ENCODE measurements at regions not wholly inside any gene's neighbourhood (a gene's known extent, or its start where the extent isn't known, plus 50 kb on each side); places are given as distances from the start of the nearest gene placed in this dataset.

DNA sequence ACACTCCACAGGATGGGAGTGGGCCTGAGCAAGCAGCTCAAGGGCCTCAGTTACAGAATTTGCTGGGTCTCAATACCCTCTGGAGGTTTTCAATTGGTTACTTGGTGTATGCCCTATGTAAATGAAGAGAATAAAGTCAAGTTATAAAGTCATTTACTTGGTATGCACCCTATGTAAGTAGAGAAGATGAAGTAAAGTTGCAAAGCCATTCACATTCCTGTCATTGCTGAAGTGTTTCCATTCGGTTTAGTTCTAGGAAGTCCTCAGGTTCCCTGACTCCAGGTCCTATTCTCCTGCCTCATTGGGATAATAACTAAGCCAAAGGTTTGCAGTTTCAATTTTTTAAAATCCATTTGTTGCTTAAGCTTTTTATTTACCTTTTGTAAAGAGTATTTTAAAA is 272.6 kb upstream of the NPSR1 start:
- Histone ChIP-seq H2AFZ (ENCODE audit: low read depth, low read length) (no peak overlapping the region), H3K27me3 (ENCODE audit: control insufficient read depth in 2 of 2, insufficient read depth in 2 of 2, low read length in 2 of 2) (no peaks in the 10 kb centered on the region), H3K36me3 (ENCODE audit: control insufficient read depth, insufficient read depth, low read length) (no peaks in the 10 kb centered on the region), H3K27ac (ENCODE audit: extremely low read depth, low read depth, low read length) (no peak overlapping the region), H3K4me2 (ENCODE audit: insufficient read depth, low read length) (no peak overlapping the region), H3K9me3 (replicated peaks; ENCODE audit: control insufficient read depth, insufficient read depth, low read depth, low read length) (no peaks in the 10 kb centered on the region), H4K20me1 (replicated peaks; ENCODE audit: control insufficient read depth, insufficient read depth, low read length) (no peaks in the 10 kb centered on the region), H3K79me2 (ENCODE audit: control insufficient read depth, insufficient read depth, low read length) (no peaks in the 10 kb centered on the region), H3K9me1 (ENCODE audit: control insufficient read depth, insufficient read depth, low read length) (no peaks in the 10 kb centered on the region), H3K4me1 (replicated peaks in 1 of 2; ENCODE audit: control insufficient read depth in 2 of 2, insufficient read depth in 2 of 2, low read length in 2 of 2) (no peaks in the 10 kb centered on the region), H3K4me3 (no peak overlapping the region), H3K9ac (ENCODE audit: insufficient read depth in 1 of 2, low read depth in 2 of 2, low read length in 2 of 2) (no peak overlapping the region)
- ChIA-PET POLR2A (no interaction called here), CTCF (ENCODE audit: low intra/inter-chr PET ratio) (no interaction called here)
- no peak for TF ChIP-seq FUS (optimal IDR thresholded peaks at IDR 0.05; ENCODE audit: low read depth, low read length)
- no peak for TF ChIP-seq E2F3 (CRISPR knock-in tag; IDR thresholded peaks at IDR 0.05)
- TF ChIP-seq ZBTB1 (CRISPR knock-in tag; IDR thresholded peaks at IDR 0.05; ENCODE audit: borderline replicate concordance, low read depth), result no peak
- TF ChIP-seq MTA2 (IDR thresholded peaks at IDR 0.05; ENCODE audit: low read depth), result no peak
- no peak for TF ChIP-seq ZNF717 (CRISPR knock-in tag; IDR thresholded peaks at IDR 0.05)
- TF ChIP-seq, protein P1, sequence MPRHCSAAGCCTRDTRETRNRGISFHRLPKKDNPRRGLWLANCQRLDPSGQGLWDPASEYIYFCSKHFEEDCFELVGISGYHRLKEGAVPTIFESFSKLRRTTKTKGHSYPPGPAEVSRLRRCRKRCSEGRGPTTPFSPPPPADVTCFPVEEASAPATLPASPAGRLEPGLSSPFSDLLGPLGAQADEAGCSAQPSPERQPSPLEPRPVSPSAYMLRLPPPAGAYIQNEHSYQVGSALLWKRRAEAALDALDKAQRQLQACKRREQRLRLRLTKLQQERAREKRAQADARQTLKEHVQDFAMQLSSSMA (CRISPR knock-in tag; IDR thresholded peaks at IDR 0.05), result no peak
- TF ChIP-seq MAFK (IDR thresholded peaks at IDR 0.05; ENCODE audit: low read length), result no peak
- TF ChIP-seq CTBP1 (IDR thresholded peaks at IDR 0.05; ENCODE audit: borderline replicate concordance), result no peak
- TF ChIP-seq PHB (CRISPR knock-in tag; IDR thresholded peaks at IDR 0.05), result no peak
- TF ChIP-seq AFF4 (CRISPR knock-in tag; IDR thresholded peaks at IDR 0.05), result no peak
- TF ChIP-seq, protein P2, sequence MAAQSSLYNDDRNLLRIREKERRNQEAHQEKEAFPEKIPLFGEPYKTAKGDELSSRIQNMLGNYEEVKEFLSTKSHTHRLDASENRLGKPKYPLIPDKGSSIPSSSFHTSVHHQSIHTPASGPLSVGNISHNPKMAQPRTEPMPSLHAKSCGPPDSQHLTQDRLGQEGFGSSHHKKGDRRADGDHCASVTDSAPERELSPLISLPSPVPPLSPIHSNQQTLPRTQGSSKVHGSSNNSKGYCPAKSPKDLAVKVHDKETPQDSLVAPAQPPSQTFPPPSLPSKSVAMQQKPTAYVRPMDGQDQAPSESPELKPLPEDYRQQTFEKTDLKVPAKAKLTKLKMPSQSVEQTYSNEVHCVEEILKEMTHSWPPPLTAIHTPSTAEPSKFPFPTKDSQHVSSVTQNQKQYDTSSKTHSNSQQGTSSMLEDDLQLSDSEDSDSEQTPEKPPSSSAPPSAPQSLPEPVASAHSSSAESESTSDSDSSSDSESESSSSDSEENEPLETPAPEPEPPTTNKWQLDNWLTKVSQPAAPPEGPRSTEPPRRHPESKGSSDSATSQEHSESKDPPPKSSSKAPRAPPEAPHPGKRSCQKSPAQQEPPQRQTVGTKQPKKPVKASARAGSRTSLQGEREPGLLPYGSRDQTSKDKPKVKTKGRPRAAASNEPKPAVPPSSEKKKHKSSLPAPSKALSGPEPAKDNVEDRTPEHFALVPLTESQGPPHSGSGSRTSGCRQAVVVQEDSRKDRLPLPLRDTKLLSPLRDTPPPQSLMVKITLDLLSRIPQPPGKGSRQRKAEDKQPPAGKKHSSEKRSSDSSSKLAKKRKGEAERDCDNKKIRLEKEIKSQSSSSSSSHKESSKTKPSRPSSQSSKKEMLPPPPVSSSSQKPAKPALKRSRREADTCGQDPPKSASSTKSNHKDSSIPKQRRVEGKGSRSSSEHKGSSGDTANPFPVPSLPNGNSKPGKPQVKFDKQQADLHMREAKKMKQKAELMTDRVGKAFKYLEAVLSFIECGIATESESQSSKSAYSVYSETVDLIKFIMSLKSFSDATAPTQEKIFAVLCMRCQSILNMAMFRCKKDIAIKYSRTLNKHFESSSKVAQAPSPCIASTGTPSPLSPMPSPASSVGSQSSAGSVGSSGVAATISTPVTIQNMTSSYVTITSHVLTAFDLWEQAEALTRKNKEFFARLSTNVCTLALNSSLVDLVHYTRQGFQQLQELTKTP (IDR thresholded peaks at IDR 0.05; ENCODE audit: low read depth in 1 of 2, partially characterized antibody in 2 of 2), result no peak
- FAIRE-seq (no peak), DNase-seq (ENCODE audit: extremely low read depth in 1 of 4, low spot score in 3 of 4) (no peak), ATAC-seq (no peak)
- WGBS (ENCODE audit: insufficient coverage, low coverage, missing lambda C conversion rate), result 0% methylated on average over 1 of the region's 1 CpG
- no TSS peak for BruUV-seq (replicated peaks)
- intact Hi-C loops (cut with micrococcal nuclease), result no loop called here
- in situ Hi-C loops (cut with MboI), result no loop called here
